ENCODE measurements at regions not wholly inside any gene's neighbourhood (a gene's known extent, or its start where the extent isn't known, plus 50 kb on each side); places are given as distances from the start of the nearest gene placed in this dataset.

DNA sequence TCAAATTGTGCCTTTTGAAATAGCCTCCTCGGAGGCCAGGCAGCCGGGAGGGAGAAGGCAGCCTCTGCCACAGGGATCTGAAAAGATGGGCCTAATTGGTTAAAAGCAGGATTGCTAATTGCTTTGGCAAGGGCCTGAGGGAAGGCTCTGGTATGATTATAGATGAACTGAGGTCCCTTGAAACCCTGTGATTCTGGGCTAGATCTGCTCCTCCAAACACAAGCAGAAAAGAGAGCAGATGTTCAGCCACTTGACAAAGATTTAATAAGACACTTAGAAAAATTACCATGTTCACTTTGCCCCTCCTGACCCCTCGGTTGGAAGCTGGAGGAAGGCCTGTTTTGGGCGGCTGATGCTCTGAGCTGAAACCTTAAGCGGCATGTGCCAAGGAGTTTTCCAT lies 209.5 kb upstream of the MPHOSPH6 start:
- POLR2A ChIA-PET, result no interaction called here
- no peaks in the 10 kb centered on the region for H3K4me1 Mint-ChIP-seq (ENCODE audit: low read depth)

DNA sequence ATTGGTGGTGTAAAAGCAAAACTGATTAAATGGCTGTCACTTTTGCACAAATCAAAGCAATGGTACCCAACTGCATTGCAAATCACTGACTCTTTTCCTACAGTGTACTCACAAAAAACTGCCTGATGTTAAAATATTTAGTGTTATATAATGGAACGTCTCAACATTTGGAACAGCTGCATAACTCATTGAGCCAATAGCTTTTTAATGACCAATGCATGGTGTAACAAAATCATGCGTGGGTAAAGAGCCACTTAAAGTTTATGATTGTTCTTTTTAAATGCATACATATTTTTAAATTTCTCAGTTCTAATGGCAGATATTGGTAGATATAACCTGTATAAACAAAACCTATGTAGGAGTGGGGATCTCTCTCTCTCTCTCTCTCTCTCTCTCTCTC lies 204.0 kb upstream of the MPHOSPH6 start:
- CTCF ChIA-PET, result no interaction called here
- POLR2A ChIA-PET, result no interaction called here
- ATAC-seq (ENCODE audit: poor library complexity), result no peak

More for the DNA sequence above, 209.5 kb upstream of the MPHOSPH6 start:
- Histone ChIP-seq H3K9me3 (ENCODE audit: control insufficient read depth in 1 of 2, insufficient read depth in 1 of 2, low read length in 2 of 2) (peaks cover 0 to 3% of the 10 kb centered on the region in 2 experiments), H3K4me1 (ENCODE audit: insufficient read depth, low read length) (no peaks in the 10 kb centered on the region), H3K36me3 (ENCODE audit: insufficient read depth, low read length) (no peaks in the 10 kb centered on the region), H3K27me3 (ENCODE audit: control insufficient read depth in 1 of 2, insufficient read depth in 2 of 2, low read length in 2 of 2) (no peaks in the 10 kb centered on the region), H3K27ac (ENCODE audit: low read depth in 1 of 2, low read length in 2 of 2) (no peak overlapping the region), H3K4me3 (ENCODE audit: low read length) (no peak overlapping the region)
- no peaks in the 10 kb centered on the region for H3K9me3 Mint-ChIP-seq
- peaks cover 7% of the 10 kb centered on the region for H3K27me3 Mint-ChIP-seq
- CTCF ChIA-PET, result no interaction called here
- H3K27ac Mint-ChIP-seq, result no peak overlapping the region
- H3K36me3 Mint-ChIP-seq (ENCODE audit: low read depth), result no peaks in the 10 kb centered on the region
- DNase-seq (no peak), ATAC-seq (ENCODE audit: poor library complexity) (no peak)
- intact Hi-C loops (cut with DNase I, micrococcal nuclease), result no loop called here
- no peak overlapping the region for H3K4me3 Mint-ChIP-seq
- TF ChIP-seq, protein P1, sequence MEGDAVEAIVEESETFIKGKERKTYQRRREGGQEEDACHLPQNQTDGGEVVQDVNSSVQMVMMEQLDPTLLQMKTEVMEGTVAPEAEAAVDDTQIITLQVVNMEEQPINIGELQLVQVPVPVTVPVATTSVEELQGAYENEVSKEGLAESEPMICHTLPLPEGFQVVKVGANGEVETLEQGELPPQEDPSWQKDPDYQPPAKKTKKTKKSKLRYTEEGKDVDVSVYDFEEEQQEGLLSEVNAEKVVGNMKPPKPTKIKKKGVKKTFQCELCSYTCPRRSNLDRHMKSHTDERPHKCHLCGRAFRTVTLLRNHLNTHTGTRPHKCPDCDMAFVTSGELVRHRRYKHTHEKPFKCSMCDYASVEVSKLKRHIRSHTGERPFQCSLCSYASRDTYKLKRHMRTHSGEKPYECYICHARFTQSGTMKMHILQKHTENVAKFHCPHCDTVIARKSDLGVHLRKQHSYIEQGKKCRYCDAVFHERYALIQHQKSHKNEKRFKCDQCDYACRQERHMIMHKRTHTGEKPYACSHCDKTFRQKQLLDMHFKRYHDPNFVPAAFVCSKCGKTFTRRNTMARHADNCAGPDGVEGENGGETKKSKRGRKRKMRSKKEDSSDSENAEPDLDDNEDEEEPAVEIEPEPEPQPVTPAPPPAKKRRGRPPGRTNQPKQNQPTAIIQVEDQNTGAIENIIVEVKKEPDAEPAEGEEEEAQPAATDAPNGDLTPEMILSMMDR (IDR thresholded peaks at IDR 0.05), result no peak

DNA sequence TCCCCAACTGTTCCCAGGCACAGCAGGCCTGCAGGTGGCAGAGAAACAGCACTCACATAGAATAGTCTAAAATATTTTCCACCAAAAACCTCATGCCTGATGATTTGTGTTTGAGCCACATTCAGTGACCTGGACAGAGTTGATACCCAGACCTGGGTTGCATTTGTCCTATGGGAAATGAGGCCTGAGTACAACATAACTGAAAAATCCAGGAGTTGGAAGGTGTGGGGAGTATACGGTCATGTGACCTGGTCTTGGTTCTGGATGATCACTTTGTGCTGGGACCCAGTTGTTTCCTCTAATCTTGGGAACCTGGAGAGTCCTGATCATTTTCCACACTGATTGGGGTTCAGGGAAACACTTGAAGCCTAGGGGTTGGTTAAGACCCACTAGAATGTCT lies 200.3 kb upstream of the MPHOSPH6 start:
- Mint-ChIP-seq H3K36me3 (ENCODE audit: low read depth) (no peaks in the 10 kb centered on the region), H3K4me3 (no peak overlapping the region), H3K27me3 (no peaks in the 10 kb centered on the region), H3K9me3 (no peaks in the 10 kb centered on the region), H3K4me1 (ENCODE audit: low read depth) (no peaks in the 10 kb centered on the region), H3K27ac (no peak overlapping the region)
- no peaks in the 10 kb centered on the region for H3K36me3 ChIP-seq (ENCODE audit: insufficient read depth, low read length)
- no peak overlapping the region for H3K4me3 ChIP-seq (ENCODE audit: low read length)
- intact Hi-C loops (cut with DNase I, micrococcal nuclease), result no loop called here
- H3K9me3 ChIP-seq (ENCODE audit: control insufficient read depth in 1 of 2, insufficient read depth in 1 of 2, low read length in 2 of 2), result peaks cover 0 to 4% of the 10 kb centered on the region in 2 experiments
- H3K4me1 ChIP-seq (ENCODE audit: insufficient read depth, low read length), result no peaks in the 10 kb centered on the region
- no peak for ATAC-seq (ENCODE audit: poor library complexity)
- no peak overlapping the region for H3K27ac ChIP-seq (ENCODE audit: low read depth in 1 of 2, low read length in 2 of 2)
- H3K27me3 ChIP-seq (ENCODE audit: control insufficient read depth in 1 of 2, insufficient read depth in 2 of 2, low read length in 2 of 2), result no peaks in the 10 kb centered on the region
- CTCF ChIA-PET, result no interaction called here
- TF ChIP-seq, protein P1 (IDR thresholded peaks at IDR 0.05), result no peak
- POLR2A ChIA-PET, result no interaction called here
- no peak for DNase-seq

More for the DNA sequence above, 204.0 kb upstream of the MPHOSPH6 start:
- intact Hi-C loops (cut with DNase I, micrococcal nuclease), result no loop called here
- Mint-ChIP-seq H3K9me3 (no peaks in the 10 kb centered on the region), H3K27ac (no peak overlapping the region), H3K36me3 (ENCODE audit: low read depth) (no peaks in the 10 kb centered on the region), H3K4me3 (no peak overlapping the region), H3K4me1 (ENCODE audit: low read depth) (no peaks in the 10 kb centered on the region), H3K27me3 (peaks cover 7% of the 10 kb centered on the region)
- TF ChIP-seq, protein P1 (IDR thresholded peaks at IDR 0.05), result no peak
- Histone ChIP-seq H3K4me1 (ENCODE audit: insufficient read depth, low read length) (no peaks in the 10 kb centered on the region), H3K36me3 (ENCODE audit: insufficient read depth, low read length) (no peaks in the 10 kb centered on the region), H3K9me3 (ENCODE audit: control insufficient read depth in 1 of 2, insufficient read depth in 1 of 2, low read length in 2 of 2) (peaks cover 0 to 4% of the 10 kb centered on the region in 2 experiments), H3K27ac (ENCODE audit: low read depth in 1 of 2, low read length in 2 of 2) (no peak overlapping the region), H3K4me3 (ENCODE audit: low read length) (no peak overlapping the region), H3K27me3 (ENCODE audit: control insufficient read depth in 1 of 2, insufficient read depth in 2 of 2, low read length in 2 of 2) (no peaks in the 10 kb centered on the region)
- DNase-seq, result no peak
